Adrenal gland (tissue), 5 donors: ENCODE measurements at regions not wholly inside any gene's neighbourhood (a gene's known extent, or its start where the extent isn't known, plus 50 kb on each side); places are given as distances from the start of the nearest gene placed in this dataset.

Experiments
- POLR2A ChIP-seq, 2 donors: fragments of 450-650 bp; IDR thresholded peaks; one replicate each; pipeline ENCODE4 v1.6.1; 2017; ENCODE audit warnings: antibody characterized with exemption in 2 of 2, mild to moderate bottlenecking in 2 of 2, moderate library complexity in 1 of 2
- TF ChIP-seq, protein P1 (sequence below), 6 experiments: fragments of 450-650 bp in 4 of 6; fragments of 200-600 bp in 2 of 6; sonication (generic) in 1 of 6; IDR thresholded peaks; 1 replicate in 5 of 6; 2 replicates in 1 of 6; pipeline versions ENCODE4 v1.5.1 to v1.8.0; 2016 to 2021; ENCODE audit warnings: antibody characterized with exemption in 6 of 6, mild to moderate bottlenecking in 2 of 6, moderate library complexity in 1 of 6
- donor health status: DM: no; HTN: no; CAD: no.

DNA sequence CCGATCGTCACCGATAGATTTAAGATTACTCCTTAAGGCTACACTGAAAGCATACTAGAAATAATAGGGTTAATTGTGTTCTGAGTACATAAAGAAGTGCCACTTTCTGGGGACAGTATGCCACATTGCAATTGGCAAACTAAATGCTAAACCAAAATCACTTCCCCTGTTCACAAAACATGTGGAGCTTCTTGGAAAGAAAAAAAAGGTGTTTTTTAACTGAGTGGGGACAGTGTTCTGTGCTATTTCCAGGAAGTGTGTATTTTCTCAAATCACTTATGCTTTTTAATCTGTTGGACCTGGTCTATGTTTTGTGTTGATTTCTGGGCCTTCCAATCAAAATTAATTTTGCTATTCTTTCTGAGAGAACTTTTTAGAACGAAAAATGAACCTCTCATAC, 149.3 kb upstream of the MPDZ start:
- TF ChIP-seq, protein P1, sequence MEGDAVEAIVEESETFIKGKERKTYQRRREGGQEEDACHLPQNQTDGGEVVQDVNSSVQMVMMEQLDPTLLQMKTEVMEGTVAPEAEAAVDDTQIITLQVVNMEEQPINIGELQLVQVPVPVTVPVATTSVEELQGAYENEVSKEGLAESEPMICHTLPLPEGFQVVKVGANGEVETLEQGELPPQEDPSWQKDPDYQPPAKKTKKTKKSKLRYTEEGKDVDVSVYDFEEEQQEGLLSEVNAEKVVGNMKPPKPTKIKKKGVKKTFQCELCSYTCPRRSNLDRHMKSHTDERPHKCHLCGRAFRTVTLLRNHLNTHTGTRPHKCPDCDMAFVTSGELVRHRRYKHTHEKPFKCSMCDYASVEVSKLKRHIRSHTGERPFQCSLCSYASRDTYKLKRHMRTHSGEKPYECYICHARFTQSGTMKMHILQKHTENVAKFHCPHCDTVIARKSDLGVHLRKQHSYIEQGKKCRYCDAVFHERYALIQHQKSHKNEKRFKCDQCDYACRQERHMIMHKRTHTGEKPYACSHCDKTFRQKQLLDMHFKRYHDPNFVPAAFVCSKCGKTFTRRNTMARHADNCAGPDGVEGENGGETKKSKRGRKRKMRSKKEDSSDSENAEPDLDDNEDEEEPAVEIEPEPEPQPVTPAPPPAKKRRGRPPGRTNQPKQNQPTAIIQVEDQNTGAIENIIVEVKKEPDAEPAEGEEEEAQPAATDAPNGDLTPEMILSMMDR (IDR thresholded peaks at IDR 0.05): no peak
- TF ChIP-seq POLR2A (IDR thresholded peaks at IDR 0.05): no peak
